Spleen (tissue), 7 donors: ENCODE measurements at regions not wholly inside any gene's neighbourhood (a gene's known extent, or its start where the extent isn't known, plus 50 kb on each side); places are given as distances from the start of the nearest gene placed in this dataset.

Experiments
- POLR2A ChIP-seq, 3 donors: fragments of 450-650 bp; IDR thresholded peaks; one replicate each; pipeline ENCODE4 v1.5.1; 2017; ENCODE audit warnings: antibody characterized with exemption in 3 of 3, mild to moderate bottlenecking in 1 of 3
- POLR2AphosphoS5 ChIP-seq, 3 donors: sonication (generic); formaldehyde crosslinking; IDR thresholded peaks; one replicate each; pipeline ENCODE4 v1.5.1; 2017; ENCODE audit warnings: antibody characterized with exemption in 3 of 3
- TF ChIP-seq, protein P1 (sequence below), 11 experiments: fragments of 200-600 bp in 7 of 11; fragments of 450-650 bp in 4 of 11; sonication (generic) in 4 of 11; IDR thresholded peaks in 8 of 11; conservative IDR thresholded peaks in 3 of 11; 1 replicate in 7 of 11; 2 replicates in 4 of 11; pipeline versions ENCODE4 v1.4.0 to v1.8.0; 2016 to 2021; ENCODE audit warnings: antibody characterized with exemption in 11 of 11, inconsistent platforms in 4 of 11, mild to moderate bottlenecking in 1 of 11
- donor health status: DM: no; HTN: no; CAD: no; lungs with moderate emphysema.
- donor health status: DM: no; HTN: no; CAD: no.
- donor health status: DM: no; HTN: no; CAD: no.

DNA sequence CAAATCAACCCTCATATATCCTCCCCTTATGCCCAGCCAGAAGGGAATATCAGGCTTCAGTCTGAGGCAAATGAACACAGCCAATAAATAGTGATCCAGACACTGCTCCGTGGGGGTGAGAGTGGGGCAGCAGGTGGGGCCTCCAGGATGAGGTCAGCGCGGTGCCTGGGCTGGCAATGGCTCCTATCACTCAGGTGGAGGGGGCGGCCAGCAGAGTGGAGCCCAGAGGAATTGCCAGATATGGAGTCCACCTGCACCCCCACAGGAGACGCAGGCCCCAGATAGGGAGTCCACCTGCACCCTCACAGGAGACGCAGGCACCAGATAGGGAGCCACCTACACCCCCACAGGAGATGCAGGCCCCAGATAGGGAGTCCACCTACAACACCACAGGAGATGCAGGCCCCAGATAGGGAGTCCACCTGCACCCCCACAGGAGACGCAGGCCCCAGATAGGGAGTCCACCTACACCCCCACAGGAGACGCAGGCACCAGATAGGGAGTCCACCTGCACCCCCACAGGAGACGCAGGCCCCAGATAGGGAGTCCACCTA is 78.0 kb upstream of the PPP2R2D start:
- TF ChIP-seq POLR2AphosphoS5 (IDR thresholded peaks at IDR 0.05) (no peak), POLR2A (IDR thresholded peaks at IDR 0.05) (no peak)
- TF ChIP-seq, protein P1, sequence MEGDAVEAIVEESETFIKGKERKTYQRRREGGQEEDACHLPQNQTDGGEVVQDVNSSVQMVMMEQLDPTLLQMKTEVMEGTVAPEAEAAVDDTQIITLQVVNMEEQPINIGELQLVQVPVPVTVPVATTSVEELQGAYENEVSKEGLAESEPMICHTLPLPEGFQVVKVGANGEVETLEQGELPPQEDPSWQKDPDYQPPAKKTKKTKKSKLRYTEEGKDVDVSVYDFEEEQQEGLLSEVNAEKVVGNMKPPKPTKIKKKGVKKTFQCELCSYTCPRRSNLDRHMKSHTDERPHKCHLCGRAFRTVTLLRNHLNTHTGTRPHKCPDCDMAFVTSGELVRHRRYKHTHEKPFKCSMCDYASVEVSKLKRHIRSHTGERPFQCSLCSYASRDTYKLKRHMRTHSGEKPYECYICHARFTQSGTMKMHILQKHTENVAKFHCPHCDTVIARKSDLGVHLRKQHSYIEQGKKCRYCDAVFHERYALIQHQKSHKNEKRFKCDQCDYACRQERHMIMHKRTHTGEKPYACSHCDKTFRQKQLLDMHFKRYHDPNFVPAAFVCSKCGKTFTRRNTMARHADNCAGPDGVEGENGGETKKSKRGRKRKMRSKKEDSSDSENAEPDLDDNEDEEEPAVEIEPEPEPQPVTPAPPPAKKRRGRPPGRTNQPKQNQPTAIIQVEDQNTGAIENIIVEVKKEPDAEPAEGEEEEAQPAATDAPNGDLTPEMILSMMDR (IDR thresholded peaks at IDR 0.05 in 8 of 11, conservative IDR thresholded peaks at IDR 0.05 in 3 of 11): no peak
